Stomach (tissue), 4 donors: ENCODE measurements at regions not wholly inside any gene's neighbourhood (a gene's known extent, or its start where the extent isn't known, plus 50 kb on each side); places are given as distances from the start of the nearest gene placed in this dataset.

ENCODE experiments used
- CTCF ChIP-seq, 7 experiments: fragments of 450-650 bp in 4 of 7; fragments of 200-600 bp in 3 of 7; sonication (generic) in 3 of 7; IDR thresholded peaks; one replicate each; pipeline ENCODE4 v1.5.1; 2016 to 2019; ENCODE audit warnings: antibody characterized with exemption in 7 of 7, control low read depth in 2 of 7, mild to moderate bottlenecking in 1 of 7
- EP300 ChIP-seq: sonication (generic); formaldehyde crosslinking; IDR thresholded peaks from one replicate; pipeline ENCODE4 v1.6.1; 2017; ENCODE audit warnings: antibody characterized with exemption
- POLR2A ChIP-seq, 4 donors: fragments of 450-650 bp; IDR thresholded peaks; one replicate each; pipeline ENCODE4 v1.6.1; 2016; ENCODE audit warnings: antibody characterized with exemption in 4 of 4, control low read depth in 2 of 4, mild to moderate bottlenecking in 1 of 4, moderate library complexity in 1 of 4
- POLR2AphosphoS5 ChIP-seq, 3 donors: sonication (generic); formaldehyde crosslinking; IDR thresholded peaks; one replicate each; pipeline ENCODE4 v1.6.1; 2016; ENCODE audit warnings: antibody characterized with exemption in 3 of 3

- TF ChIP-seq CTCF (IDR thresholded peaks at IDR 0.05) (no peak), EP300 (no peak), POLR2A (IDR thresholded peaks at IDR 0.05) (no peak), POLR2AphosphoS5 (IDR thresholded peaks at IDR 0.05) (no peak)
Measured at GRCh38 chr14:42533476-42533875, 926.8 kb downstream of the LRFN5 start.
